Chondrocyte (in vitro differentiated cells): ENCODE measurements at regions not wholly inside any gene's neighbourhood (a gene's known extent, or its start where the extent isn't known, plus 50 kb on each side); places are given as distances from the start of the nearest gene placed in this dataset.

Source experiments
- DNase-seq: peaks from one replicate; pipeline ENCODE4 v3.0.0; 2021; ENCODE audit warnings: mixed read lengths, low spot score
- H3K27ac Mint-ChIP-seq: one replicate; pipeline ENCODE4 v1.8.0; 2021; ENCODE audit warnings: mild to moderate bottlenecking, moderate library complexity, mixed read lengths; ENCODE audit not compliant: unreplicated experiment
- H3K27me3 Mint-ChIP-seq: 2 replicates; pipeline ENCODE4 v1.8.0; 2021; ENCODE audit warnings: low read depth, mixed read lengths
- H3K36me3 Mint-ChIP-seq: 2 replicates; pipeline ENCODE4 v1.8.0; 2021; ENCODE audit warnings: low read depth, mixed read lengths
- H3K4me1 Mint-ChIP-seq: 2 replicates; pipeline ENCODE4 v1.8.0; 2021; ENCODE audit warnings: low read depth, mild to moderate bottlenecking, mixed read lengths
- H3K4me3 Mint-ChIP-seq: one replicate; pipeline ENCODE4 v1.8.0; 2021; ENCODE audit warnings: mild to moderate bottlenecking, moderate library complexity, mixed read lengths; ENCODE audit not compliant: unreplicated experiment
- H3K9me3 Mint-ChIP-seq: 2 replicates; pipeline ENCODE4 v1.8.0; 2021; ENCODE audit warnings: low read depth, mixed read lengths
- CTCF ChIP-seq: fragments of 200-600 bp; sonication (generic); IDR thresholded peaks from 2 replicates; pipeline ENCODE4 v1.5.0; 2021; ENCODE audit warnings: antibody characterized with exemption, mild to moderate bottlenecking, moderate library complexity

- no peak overlapping the region for H3K27ac Mint-ChIP-seq
Observed at GRCh38 chr14:28407031-28407825, 359.4 kb upstream of the FOXG1 start.

DNA sequence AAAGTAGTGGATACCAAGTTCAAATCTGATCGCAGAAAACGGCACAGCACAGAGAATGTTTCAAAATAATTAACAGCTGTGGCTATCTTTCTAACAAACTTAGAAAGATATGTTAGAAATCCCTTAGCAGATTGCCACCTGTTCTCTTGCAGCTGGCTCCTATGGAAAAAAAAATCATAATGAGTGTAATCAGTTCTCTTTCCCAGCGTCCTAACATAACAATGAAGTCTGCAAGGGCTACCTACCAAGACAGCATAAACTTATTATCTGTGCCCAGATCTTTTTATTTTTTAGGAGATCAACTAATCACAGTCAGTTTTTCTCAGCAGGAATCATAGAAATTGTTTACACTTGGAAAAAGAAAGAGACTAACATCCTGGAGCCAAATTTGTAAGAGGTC, 358.6 kb upstream of the FOXG1 start:
- no peaks in the 10 kb centered on the region for H3K36me3 Mint-ChIP-seq
- no peaks in the 10 kb centered on the region for H3K4me1 Mint-ChIP-seq
- no peak for TF ChIP-seq CTCF
- no peak for DNase-seq
- peaks cover 8% of the 10 kb centered on the region for H3K9me3 Mint-ChIP-seq
- H3K4me3 Mint-ChIP-seq: no peak overlapping the region
- no peaks in the 10 kb centered on the region for H3K27me3 Mint-ChIP-seq
- H3K27ac Mint-ChIP-seq: no peak overlapping the region

More at GRCh38 chr14:28407031-28407825, 359.4 kb upstream of the FOXG1 start:
- Mint-ChIP-seq H3K36me3 (no peaks in the 10 kb centered on the region), H3K4me1 (no peaks in the 10 kb centered on the region), H3K9me3 (peaks cover 8% of the 10 kb centered on the region), H3K4me3 (no peak overlapping the region), H3K27me3 (no peaks in the 10 kb centered on the region)
- no peak for DNase-seq
- TF ChIP-seq CTCF: no peak

DNA sequence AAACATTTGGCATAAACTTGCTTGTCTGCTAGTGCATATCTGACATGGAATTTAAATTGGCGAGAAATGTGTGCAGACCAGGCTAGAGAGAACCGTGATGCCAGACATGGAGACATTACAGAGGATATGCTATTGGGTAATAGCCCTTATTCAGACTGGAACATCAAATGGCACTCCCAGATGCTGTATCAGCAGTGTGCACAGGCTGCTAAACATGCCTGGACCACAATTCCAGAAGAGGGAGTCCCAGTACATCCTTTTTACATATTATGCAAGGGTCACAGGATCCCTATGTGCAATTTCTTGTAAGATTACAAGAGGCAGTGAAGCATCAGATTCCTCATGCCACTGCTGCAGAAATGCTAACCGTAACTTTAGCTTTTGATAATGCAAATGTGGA, 354.5 kb upstream of the FOXG1 start:
- DNase-seq: no peak
- peaks cover 12% of the 10 kb centered on the region for H3K9me3 Mint-ChIP-seq
- no peaks in the 10 kb centered on the region for H3K36me3 Mint-ChIP-seq
- no peak overlapping the region for H3K27ac Mint-ChIP-seq
- no peak overlapping the region for H3K4me3 Mint-ChIP-seq
- no peaks in the 10 kb centered on the region for H3K4me1 Mint-ChIP-seq
- H3K27me3 Mint-ChIP-seq: no peaks in the 10 kb centered on the region
- TF ChIP-seq CTCF: no peak

DNA sequence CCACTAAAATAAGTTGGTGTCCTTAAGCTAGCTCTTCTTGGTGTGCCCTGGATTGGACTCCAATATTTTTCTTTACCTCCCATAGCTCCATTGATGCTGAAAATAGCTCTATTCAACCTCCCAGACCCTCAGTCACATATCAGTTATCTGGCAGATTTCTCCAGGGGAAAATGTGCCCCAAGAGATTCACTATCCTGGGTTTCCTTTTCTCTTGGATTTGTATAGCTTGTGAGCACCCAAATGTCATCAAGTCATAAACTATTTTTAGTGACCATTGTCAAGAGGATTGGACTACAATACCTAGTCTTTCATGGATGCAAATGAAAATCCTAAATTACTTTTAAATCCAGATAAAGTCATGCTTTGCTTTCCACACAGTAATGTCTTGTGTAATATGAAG, 339.6 kb upstream of the FOXG1 start:
- Mint-ChIP-seq H3K27me3 (no peaks in the 10 kb centered on the region), H3K27ac (no peak overlapping the region)
- DNase-seq: no peak

GRCh38 chr14:28436821-28437220, 329.8 kb upstream of the FOXG1 start:
- Mint-ChIP-seq H3K9me3 (peaks cover 13% of the 10 kb centered on the region), H3K27ac (no peak overlapping the region), H3K4me1 (no peaks in the 10 kb centered on the region), H3K4me3 (no peak overlapping the region), H3K27me3 (no peaks in the 10 kb centered on the region), H3K36me3 (no peaks in the 10 kb centered on the region)
- no peak for TF ChIP-seq CTCF
- DNase-seq: no peak

More for the DNA sequence above, 339.6 kb upstream of the FOXG1 start:
- Mint-ChIP-seq H3K4me1 (no peaks in the 10 kb centered on the region), H3K36me3 (no peaks in the 10 kb centered on the region), H3K9me3 (peaks cover 34% of the 10 kb centered on the region), H3K4me3 (no peak overlapping the region)
- TF ChIP-seq CTCF: no peak
